SU-DHL-6 (cell line): ENCODE measurements at regions not wholly inside any gene's neighbourhood (a gene's known extent, or its start where the extent isn't known, plus 50 kb on each side); places are given as distances from the start of the nearest gene placed in this dataset.

Experiments
- EZH2phosphoT487 ChIP-seq: fragments of 200-600 bp; sonication (generic), shearing (Covaris generic); conservative IDR thresholded peaks from 2 replicates; pipeline ENCODE4 v1.6.1; 2018; ENCODE audit warnings: mild to moderate bottlenecking, antibody characterized with exemption, low read length, moderate library complexity, mixed read lengths
- TF ChIP-seq, protein P1 (sequence below): fragments of 200-600 bp; sonication (generic); IDR thresholded peaks from one replicate; pipeline ENCODE4 v1.5.1; 2017; ENCODE audit warnings: antibody characterized with exemption, mild to moderate bottlenecking, low read length, moderate library complexity; ENCODE audit not compliant: insufficient read depth, poor library complexity, severe bottlenecking

- TF ChIP-seq, protein P1, sequence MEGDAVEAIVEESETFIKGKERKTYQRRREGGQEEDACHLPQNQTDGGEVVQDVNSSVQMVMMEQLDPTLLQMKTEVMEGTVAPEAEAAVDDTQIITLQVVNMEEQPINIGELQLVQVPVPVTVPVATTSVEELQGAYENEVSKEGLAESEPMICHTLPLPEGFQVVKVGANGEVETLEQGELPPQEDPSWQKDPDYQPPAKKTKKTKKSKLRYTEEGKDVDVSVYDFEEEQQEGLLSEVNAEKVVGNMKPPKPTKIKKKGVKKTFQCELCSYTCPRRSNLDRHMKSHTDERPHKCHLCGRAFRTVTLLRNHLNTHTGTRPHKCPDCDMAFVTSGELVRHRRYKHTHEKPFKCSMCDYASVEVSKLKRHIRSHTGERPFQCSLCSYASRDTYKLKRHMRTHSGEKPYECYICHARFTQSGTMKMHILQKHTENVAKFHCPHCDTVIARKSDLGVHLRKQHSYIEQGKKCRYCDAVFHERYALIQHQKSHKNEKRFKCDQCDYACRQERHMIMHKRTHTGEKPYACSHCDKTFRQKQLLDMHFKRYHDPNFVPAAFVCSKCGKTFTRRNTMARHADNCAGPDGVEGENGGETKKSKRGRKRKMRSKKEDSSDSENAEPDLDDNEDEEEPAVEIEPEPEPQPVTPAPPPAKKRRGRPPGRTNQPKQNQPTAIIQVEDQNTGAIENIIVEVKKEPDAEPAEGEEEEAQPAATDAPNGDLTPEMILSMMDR, result no peak
- TF ChIP-seq EZH2phosphoT487, result no peak
Observed at GRCh38 chr9:129451089-129451656, 169.7 kb downstream of the C9orf50 start.
